Dedifferentiated amniotic fluid mesenchymal stem cell (primary cell): ENCODE measurements at regions not wholly inside any gene's neighbourhood (a gene's known extent, or its start where the extent isn't known, plus 50 kb on each side); places are given as distances from the start of the nearest gene placed in this dataset.
"Not testable (repeated sequence)": the region's sequence is repeated elsewhere in the genome, so short reads cannot be mapped to it uniquely, and the experiment has no call there.

Experiments used
- DNase-seq: peaks from one replicate; pipeline ENCODE4 v3.0.0-alpha.2; 2016; ENCODE audit errors: extremely low spot score

DNA sequence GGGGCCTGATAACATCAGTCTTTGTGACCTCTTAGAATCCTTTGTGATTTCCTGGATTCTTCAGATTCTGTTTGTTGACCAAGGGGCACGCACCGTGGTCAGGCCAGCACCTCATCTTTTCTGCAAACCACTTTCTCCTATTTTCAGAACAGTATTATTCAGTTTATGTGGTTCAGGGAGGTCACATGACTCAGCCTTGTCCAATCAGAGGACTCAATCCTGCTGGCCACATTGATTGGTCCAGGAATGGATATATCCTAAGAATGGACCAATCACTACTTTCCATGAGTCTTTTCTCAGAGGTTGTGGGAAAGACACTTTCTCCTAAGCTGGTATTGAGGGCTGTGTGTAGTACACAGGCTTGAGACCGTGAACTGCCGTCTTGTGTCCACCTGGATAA lies 123.1 kb upstream of the EEF2KMT start:
- no peak for DNase-seq

DNA sequence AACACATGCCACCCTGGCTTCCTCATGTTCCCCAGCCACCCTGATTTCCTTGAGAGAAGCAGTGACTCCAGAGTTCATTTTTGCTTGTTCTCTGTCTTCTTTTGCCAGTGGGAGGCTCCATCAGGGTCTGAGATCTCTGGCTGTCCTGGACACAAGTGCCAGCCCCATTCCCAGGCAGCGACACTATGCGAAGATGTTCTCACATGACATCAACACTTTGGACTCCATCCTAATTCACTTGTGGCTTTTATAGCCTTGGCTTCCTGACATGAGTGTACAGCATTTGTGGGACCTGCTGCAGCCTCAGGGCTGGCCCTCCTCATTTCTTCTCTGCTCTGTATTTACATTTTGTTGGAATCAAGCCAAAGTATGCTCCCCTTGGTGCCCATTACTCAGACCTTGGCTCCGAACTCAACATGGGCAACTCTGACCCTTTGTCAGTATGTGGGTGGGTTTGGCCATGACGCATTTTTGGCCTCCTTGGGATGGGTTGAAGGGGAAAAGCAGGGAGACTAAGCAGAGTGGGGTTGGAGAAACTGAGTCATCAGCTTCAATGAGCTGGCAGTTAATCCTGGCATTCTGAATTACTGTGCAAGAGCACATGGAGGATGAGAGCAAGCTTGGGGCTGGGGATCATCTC lies 119.0 kb upstream of the EEF2KMT start:
- DNase-seq = no peak

DNA sequence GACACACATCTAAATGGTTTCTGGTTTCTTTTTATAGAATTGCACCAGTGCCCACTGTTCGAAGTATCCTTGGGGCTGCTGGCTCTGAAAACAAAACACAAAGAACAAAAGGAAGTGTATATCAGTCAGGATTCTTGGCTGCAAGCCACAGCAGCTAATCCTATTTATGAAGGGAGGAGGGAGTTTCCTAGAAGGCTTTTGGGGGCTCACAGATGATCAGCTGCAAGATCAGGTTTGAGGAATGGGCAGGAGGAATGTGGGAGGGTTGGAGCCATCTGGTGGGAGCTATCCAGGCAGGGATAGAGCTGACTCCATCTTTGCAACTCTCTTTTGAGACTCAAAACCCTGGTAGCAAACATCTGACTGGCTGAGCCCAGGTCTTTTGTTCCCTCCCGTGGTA lies 118.3 kb upstream of the EEF2KMT start:
- DNase-seq = no peak

GRCh38 chr16:5214466-5214865 lies 116.9 kb upstream of the EEF2KMT start:
- DNase-seq = no peak

DNA sequence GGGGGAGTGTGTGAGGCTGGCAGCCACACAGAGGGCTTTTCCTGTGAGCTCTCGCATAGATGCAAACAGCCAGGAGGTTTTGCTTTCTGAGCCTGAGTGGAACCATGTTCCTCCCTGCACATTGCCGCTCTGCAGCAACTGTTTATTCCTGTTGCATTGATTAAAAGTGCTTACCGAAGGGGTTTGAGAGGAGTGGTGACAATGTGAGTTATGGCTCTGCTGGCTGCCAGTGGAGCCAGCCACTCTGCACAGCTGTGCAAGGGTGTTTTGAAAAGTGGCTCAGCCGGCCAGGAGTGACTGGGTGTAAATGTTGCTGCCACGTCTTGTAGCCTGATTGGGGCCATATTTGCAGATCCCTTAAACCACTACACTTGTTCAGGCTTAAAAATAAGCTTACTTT lies 114.9 kb upstream of the EEF2KMT start:
- DNase-seq = not testable (repeated sequence)

- not testable (repeated sequence) for DNase-seq
Measured at GRCh38 chr16:5207862-5208498, 110.4 kb upstream of the EEF2KMT start.

DNA sequence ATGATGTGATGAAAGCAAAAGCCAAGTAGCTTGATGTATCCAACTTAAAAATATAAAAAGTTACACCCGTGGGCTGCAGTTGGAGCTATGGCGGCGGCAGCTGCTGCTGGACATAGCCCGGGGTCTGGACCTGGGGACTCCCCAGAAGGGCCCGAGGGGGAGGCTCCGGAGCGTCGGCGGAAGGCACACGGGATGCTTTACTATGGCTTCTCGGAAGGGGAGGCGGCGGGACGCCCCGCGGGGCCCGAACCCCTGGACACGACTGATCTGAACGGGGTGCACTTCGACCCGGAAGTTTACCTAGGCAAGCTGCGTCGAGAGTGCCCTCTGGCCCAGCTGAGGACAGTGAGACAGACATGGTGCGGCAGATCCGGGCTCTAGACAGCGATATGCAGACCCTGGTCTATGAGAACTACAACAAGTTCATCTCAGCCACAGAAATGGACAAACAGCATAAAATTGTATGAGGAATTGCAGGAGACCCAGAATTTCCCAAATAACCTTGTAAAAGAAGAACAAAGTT lies 109.5 kb upstream of the EEF2KMT start:
- no peak for DNase-seq

DNA sequence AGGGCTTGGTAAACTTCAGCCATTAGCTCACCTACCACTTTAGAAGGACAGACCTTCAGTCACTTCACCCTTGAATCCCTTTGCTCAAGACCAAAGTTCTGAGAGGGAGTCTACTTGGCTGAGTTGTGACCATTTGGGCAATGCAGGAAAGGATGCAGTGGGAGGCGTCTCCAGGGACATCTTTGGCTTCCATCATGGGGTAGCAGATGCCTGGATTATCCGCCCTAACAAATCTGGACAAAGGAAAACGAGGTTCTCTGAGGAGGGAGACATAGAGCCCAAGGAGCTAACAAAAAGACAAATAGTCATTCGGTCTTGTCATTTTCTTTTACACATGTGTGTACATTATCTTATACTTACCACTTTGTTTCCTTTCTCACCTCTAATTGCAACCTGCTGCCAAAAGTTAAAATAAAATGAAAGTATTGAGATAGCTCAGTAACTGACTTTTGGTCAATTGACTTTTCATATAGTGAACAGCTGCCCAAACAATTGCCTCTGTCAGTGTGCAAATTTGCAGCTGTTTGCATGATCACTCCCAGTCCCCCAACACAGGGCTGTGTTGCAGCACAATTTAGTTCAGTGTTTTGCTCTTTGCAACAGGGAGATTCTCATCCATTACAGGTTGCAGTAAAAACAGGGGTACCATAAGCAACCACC lies 108.9 kb upstream of the EEF2KMT start:
- DNase-seq = no peak

- DNase-seq = no peak
Measured at GRCh38 chr16:5205361-5206040, 107.9 kb upstream of the EEF2KMT start.

DNA sequence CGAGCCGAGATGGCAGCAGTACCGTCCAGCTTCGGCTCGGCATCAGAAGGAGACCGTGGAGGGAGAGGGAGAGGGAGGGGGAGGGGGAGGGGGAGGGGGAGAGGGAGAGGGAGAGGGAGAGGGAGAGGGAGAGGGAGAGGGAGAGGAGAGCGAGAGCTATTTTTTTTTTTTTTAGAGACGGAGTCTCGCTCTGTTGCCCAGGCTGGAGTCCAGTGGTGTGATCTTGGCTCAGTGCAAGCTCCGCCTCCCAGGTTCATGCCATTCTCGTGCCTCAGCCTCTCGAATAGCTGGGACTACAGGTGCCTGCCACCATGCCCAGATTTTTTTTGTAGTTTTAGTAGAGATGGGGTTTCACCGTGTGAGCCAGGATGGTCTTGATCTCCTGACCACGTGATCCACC lies 106.1 kb upstream of the EEF2KMT start:
- not testable (repeated sequence) for DNase-seq

GRCh38 chr16:5200123-5200522 lies 102.5 kb upstream of the EEF2KMT start:
- DNase-seq = no peak

DNA sequence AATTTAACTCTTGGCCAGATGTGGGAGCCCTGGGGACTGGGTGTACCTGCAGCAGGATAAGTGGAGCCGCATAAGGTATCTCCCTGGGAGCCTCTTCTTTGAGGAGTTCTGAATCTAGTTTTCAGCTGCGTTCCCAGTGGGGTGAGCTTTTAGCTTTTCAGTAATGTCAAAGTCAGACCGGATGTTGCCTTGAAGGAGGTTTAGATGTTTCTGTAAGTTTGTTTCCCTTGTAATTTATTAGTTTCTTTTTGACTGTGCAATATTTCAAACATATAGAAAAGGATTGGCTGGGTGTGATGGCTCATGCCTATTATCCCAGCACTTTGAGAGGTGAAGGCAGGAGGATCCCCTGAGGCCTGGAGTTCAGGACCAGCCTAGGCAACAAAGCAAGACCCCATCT lies 98.6 kb upstream of the EEF2KMT start:
- DNase-seq = no peak

GRCh38 chr16:5193861-5194260 lies 96.3 kb upstream of the EEF2KMT start:
- no peak for DNase-seq

- DNase-seq = no peak
Measured at GRCh38 chr16:5188989-5189352, 91.4 kb upstream of the EEF2KMT start.

DNA sequence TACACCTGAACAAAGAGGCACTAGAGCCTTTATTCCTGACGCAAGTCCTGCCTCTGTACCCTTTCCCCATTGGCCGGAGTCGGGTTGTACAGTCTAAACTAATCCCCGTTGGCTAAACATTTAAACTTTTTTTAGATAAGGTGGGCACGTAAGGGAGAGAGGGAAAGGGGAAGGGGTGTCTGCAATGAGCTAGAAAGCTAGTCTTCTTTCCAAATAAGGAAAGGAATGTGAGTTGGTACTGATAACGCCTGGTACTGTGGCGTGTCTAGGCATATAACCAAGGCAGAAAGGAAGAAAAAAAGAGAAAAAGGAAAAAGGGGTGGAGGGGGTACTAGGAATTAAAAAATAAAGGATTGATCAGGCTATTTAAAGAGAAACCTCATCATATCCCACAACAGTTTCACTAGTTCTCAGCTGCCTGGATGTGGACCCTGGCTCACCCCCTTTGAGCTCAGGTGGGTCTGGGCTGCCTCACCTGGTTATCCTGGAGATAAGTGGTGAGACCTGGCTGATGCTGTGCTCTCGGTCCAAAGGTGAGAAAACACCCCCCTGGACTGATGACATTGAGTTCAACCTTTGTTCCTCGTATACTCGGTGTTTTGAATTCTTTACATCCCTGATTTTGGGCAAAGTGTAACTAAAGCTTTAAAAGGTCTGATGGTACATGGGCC lies 90.9 kb upstream of the EEF2KMT start:
- no peak for DNase-seq

GRCh38 chr16:5187402-5187952 lies 89.9 kb upstream of the EEF2KMT start:
- DNase-seq = no peak

DNA sequence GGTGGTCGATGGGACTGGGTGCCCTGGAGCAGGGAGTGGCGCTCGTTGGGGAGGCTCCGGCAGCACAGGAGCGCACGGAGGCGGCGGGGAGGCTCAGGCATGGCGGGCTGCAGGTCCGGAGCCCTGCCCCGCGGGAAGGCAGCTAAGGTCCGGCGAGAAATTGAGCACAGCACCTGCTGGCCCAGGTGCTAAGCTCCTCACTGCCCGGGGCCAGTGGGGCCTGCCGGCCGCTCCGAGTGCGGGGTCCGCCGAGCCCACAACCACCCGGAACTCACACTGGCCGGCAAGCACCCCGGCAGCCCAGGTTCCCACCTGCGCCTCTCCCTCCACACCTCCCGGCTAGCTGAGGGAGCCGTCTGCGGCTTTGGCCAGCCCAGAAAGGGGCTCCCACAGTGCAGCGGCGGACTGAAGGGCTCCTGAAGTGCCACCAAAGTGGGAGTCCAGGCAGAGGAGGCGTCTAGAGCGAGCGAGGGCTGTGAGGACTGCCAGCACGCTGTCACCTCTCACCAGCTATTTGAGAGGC lies 88.8 kb upstream of the EEF2KMT start:
- DNase-seq = no peak

- DNase-seq = no peak
Measured at GRCh38 chr16:5176505-5176904, 78.9 kb upstream of the EEF2KMT start.

GRCh38 chr16:5175266-5175665 lies 77.7 kb upstream of the EEF2KMT start:
- DNase-seq = no peak

DNA sequence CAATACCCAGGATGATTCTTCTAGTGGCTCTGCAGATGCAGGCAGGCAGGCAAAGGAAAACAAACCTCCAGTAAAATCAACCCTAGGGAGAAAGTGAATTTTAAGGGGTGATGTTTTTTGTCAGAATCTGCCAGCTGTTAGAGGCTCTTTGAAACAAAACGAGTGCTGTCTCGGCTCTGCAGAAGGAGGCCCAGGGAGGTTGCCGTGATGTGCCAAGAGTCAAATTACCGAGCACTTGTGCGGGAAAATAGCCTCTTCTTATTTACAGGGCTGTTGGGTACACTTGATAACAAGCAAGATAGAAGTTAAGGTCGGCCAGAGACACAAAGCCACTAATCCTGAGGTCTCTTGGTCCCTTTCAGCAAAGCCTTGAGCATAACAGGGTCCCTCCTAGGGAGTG lies 68.9 kb upstream of the EEF2KMT start:
- DNase-seq = no peak

GRCh38 chr16:5165429-5165828 lies 67.8 kb upstream of the EEF2KMT start:
- not testable (repeated sequence) for DNase-seq
